A549 (cell line): ENCODE measurements at regions not wholly inside any gene's neighbourhood (a gene's known extent, or its start where the extent isn't known, plus 50 kb on each side); places are given as distances from the start of the nearest gene placed in this dataset.

Source experiments
- CBX8 ChIP-seq: fragments of 200-600 bp; sonication (generic); IDR thresholded peaks from 2 replicates; pipeline ENCODE4 v1.6.1; 2016
- CHD2 ChIP-seq: fragments of 150-350 bp; IDR thresholded peaks from 2 replicates; pipeline ENCODE4 v1.6.1; 2014; ENCODE audit warnings: low read length; ENCODE audit not compliant: partially characterized antibody
- EP300 ChIP-seq, 2 experiments: fragments of >200 bp; sonication (Bioruptor Twin); formaldehyde crosslinking; IDR thresholded peaks; 2 replicates in 1 of 2; 3 replicates in 1 of 2; pipeline ENCODE4 v1.6.1; 2016 to 2017
- ESRRA ChIP-seq: fragments of 150-350 bp; IDR thresholded peaks from 2 replicates; pipeline ENCODE4 v1.6.1; 2014; ENCODE audit warnings: mild to moderate bottlenecking, low read length, borderline replicate concordance
- HOXB13 ChIP-seq: fragments of 250-450 bp; sonication (Bioruptor Pico); IDR thresholded peaks from 2 replicates; pipeline ENCODE4 v1.5.0; 2020; ENCODE audit warnings: low read depth, mild to moderate bottlenecking, moderate library complexity
- JUNB ChIP-seq: fragments of >200 bp; sonication (Bioruptor Twin); formaldehyde crosslinking; IDR thresholded peaks from 2 replicates; pipeline ENCODE4 v1.6.1; 2016
- MAZ ChIP-seq: fragments of 150-350 bp; IDR thresholded peaks from 2 replicates; pipeline ENCODE4 v1.6.1; 2014; ENCODE audit warnings: antibody characterized with exemption, low read depth, low read length, borderline replicate concordance
- NR3C1 ChIP-seq: fragments of >200 bp; sonication (Bioruptor Twin); formaldehyde crosslinking; IDR thresholded peaks from 3 replicates; pipeline ENCODE4 v1.6.1; 2017
- PHF8 ChIP-seq: fragments of 200-600 bp; sonication (generic); IDR thresholded peaks from 2 replicates; pipeline ENCODE4 v1.6.1; 2016; ENCODE audit warnings: low read depth, mild to moderate bottlenecking, antibody characterized with exemption, moderate library complexity, borderline replicate concordance
- POLR2A ChIP-seq: IDR thresholded peaks from 2 replicates; pipeline ENCODE4 v1.6.1; 2012; ENCODE audit warnings: mild to moderate bottlenecking, low read length
- TF ChIP-seq, protein P1 (sequence below): fragments of >200 bp; sonication (Bioruptor Twin); formaldehyde crosslinking; IDR thresholded peaks from 3 replicates; pipeline ENCODE4 v1.5.1; 2016
- TF ChIP-seq, protein P2 (sequence below): fragments of 150-350 bp; IDR thresholded peaks from 2 replicates; pipeline ENCODE4 v1.6.1; 2014; ENCODE audit warnings: low read depth, mild to moderate bottlenecking, low read length
- TF ChIP-seq, protein P3 (sequence below): fragments of 200-600 bp; sonication (generic); IDR thresholded peaks from 2 replicates; pipeline ENCODE4 v1.6.1; 2016; ENCODE audit warnings: antibody characterized with exemption, mild to moderate bottlenecking, moderate library complexity
- TF ChIP-seq, protein P4 (sequence below): fragments of 450-650 bp; IDR thresholded peaks from 2 replicates; pipeline ENCODE4 v1.6.1; 2014; ENCODE audit warnings: antibody characterized with exemption

DNA sequence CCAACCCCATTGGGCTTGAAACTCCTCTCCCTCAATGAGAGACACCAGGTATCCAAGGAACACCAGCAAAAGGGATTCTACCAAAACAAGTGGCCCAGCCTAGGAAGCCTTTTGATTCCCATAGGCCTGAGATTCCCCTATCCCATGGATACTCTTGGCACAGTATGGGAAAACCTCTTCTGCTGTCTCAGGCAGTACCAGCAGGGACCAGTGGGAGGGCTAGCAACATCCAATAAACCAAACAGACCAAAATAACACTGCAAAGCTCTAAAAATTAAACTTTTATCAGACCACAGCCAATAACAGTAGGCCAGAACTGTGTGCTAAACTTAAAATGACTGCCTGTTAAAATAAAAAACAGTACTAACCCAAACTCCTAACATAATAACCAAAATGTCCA is 153.9 kb upstream of the CES5A start:
- TF ChIP-seq CHD2 = no peak
- TF ChIP-seq, protein P1, sequence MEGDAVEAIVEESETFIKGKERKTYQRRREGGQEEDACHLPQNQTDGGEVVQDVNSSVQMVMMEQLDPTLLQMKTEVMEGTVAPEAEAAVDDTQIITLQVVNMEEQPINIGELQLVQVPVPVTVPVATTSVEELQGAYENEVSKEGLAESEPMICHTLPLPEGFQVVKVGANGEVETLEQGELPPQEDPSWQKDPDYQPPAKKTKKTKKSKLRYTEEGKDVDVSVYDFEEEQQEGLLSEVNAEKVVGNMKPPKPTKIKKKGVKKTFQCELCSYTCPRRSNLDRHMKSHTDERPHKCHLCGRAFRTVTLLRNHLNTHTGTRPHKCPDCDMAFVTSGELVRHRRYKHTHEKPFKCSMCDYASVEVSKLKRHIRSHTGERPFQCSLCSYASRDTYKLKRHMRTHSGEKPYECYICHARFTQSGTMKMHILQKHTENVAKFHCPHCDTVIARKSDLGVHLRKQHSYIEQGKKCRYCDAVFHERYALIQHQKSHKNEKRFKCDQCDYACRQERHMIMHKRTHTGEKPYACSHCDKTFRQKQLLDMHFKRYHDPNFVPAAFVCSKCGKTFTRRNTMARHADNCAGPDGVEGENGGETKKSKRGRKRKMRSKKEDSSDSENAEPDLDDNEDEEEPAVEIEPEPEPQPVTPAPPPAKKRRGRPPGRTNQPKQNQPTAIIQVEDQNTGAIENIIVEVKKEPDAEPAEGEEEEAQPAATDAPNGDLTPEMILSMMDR = no peak
- TF ChIP-seq POLR2A = no peak
- TF ChIP-seq ESRRA = no peak
- TF ChIP-seq JUNB = no peak
- TF ChIP-seq, protein P2, sequence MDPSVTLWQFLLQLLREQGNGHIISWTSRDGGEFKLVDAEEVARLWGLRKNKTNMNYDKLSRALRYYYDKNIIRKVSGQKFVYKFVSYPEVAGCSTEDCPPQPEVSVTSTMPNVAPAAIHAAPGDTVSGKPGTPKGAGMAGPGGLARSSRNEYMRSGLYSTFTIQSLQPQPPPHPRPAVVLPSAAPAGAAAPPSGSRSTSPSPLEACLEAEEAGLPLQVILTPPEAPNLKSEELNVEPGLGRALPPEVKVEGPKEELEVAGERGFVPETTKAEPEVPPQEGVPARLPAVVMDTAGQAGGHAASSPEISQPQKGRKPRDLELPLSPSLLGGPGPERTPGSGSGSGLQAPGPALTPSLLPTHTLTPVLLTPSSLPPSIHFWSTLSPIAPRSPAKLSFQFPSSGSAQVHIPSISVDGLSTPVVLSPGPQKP = no peak
- TF ChIP-seq, protein P3, sequence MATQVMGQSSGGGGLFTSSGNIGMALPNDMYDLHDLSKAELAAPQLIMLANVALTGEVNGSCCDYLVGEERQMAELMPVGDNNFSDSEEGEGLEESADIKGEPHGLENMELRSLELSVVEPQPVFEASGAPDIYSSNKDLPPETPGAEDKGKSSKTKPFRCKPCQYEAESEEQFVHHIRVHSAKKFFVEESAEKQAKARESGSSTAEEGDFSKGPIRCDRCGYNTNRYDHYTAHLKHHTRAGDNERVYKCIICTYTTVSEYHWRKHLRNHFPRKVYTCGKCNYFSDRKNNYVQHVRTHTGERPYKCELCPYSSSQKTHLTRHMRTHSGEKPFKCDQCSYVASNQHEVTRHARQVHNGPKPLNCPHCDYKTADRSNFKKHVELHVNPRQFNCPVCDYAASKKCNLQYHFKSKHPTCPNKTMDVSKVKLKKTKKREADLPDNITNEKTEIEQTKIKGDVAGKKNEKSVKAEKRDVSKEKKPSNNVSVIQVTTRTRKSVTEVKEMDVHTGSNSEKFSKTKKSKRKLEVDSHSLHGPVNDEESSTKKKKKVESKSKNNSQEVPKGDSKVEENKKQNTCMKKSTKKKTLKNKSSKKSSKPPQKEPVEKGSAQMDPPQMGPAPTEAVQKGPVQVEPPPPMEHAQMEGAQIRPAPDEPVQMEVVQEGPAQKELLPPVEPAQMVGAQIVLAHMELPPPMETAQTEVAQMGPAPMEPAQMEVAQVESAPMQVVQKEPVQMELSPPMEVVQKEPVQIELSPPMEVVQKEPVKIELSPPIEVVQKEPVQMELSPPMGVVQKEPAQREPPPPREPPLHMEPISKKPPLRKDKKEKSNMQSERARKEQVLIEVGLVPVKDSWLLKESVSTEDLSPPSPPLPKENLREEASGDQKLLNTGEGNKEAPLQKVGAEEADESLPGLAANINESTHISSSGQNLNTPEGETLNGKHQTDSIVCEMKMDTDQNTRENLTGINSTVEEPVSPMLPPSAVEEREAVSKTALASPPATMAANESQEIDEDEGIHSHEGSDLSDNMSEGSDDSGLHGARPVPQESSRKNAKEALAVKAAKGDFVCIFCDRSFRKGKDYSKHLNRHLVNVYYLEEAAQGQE = no peak
- no peak for TF ChIP-seq PHF8
- TF ChIP-seq MAZ = no peak
- TF ChIP-seq CBX8 = no peak
- no peak for TF ChIP-seq EP300 (IDR thresholded peaks at IDR 0.05)
- TF ChIP-seq NR3C1 = no peak
- no peak for TF ChIP-seq HOXB13 (CRISPR knock-in tag)
- TF ChIP-seq, protein P4, sequence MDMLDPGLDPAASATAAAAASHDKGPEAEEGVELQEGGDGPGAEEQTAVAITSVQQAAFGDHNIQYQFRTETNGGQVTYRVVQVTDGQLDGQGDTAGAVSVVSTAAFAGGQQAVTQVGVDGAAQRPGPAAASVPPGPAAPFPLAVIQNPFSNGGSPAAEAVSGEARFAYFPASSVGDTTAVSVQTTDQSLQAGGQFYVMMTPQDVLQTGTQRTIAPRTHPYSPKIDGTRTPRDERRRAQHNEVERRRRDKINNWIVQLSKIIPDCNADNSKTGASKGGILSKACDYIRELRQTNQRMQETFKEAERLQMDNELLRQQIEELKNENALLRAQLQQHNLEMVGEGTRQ = no peak
